ENCODE measurements at regions not wholly inside any gene's neighbourhood (a gene's known extent, or its start where the extent isn't known, plus 50 kb on each side); places are given as distances from the start of the nearest gene placed in this dataset.

DNA sequence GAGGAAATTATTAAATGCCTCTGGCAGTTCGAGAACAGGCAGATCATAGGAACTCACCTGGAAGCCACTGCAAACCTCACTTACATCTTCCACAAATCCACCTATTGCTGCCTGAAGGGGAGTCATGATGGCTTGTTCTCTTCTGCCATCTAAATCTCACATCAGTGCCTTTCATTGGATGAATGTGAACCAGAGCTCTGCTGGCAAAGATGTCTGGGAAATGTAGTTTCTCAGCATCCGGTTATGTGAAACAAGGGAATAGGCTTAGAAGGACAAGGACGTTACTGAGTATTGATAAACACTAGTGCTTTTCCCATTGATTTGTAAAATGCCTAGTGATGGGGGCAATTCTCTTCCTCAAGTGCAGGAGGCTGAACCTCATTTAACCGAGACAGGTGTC lies 483.3 kb downstream of the ARHGEF28 start:
- Mint-ChIP-seq H3K4me3 (no peak overlapping the region), H3K4me1 (peaks cover 14% of the 10 kb centered on the region), H3K36me3 (ENCODE audit: low read depth) (no peaks in the 10 kb centered on the region), H3K27ac (no peak overlapping the region), H3K9me3 (no peaks in the 10 kb centered on the region), H3K27me3 (ENCODE audit: low read depth, poor library complexity) (peaks cover under 1% of the 10 kb centered on the region)
- TF ChIP-seq, protein P1, sequence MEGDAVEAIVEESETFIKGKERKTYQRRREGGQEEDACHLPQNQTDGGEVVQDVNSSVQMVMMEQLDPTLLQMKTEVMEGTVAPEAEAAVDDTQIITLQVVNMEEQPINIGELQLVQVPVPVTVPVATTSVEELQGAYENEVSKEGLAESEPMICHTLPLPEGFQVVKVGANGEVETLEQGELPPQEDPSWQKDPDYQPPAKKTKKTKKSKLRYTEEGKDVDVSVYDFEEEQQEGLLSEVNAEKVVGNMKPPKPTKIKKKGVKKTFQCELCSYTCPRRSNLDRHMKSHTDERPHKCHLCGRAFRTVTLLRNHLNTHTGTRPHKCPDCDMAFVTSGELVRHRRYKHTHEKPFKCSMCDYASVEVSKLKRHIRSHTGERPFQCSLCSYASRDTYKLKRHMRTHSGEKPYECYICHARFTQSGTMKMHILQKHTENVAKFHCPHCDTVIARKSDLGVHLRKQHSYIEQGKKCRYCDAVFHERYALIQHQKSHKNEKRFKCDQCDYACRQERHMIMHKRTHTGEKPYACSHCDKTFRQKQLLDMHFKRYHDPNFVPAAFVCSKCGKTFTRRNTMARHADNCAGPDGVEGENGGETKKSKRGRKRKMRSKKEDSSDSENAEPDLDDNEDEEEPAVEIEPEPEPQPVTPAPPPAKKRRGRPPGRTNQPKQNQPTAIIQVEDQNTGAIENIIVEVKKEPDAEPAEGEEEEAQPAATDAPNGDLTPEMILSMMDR (IDR thresholded peaks at IDR 0.05), result no peak
- no peak for DNase-seq

- peaks cover 5% of the 10 kb centered on the region for H3K27me3 Mint-ChIP-seq (ENCODE audit: low read depth, poor library complexity)
- H3K27ac Mint-ChIP-seq, result no peak overlapping the region
- no peaks in the 10 kb centered on the region for H3K9me3 Mint-ChIP-seq
- no peaks in the 10 kb centered on the region for H3K36me3 Mint-ChIP-seq (ENCODE audit: low read depth)
- peaks cover 16% of the 10 kb centered on the region for H3K4me1 Mint-ChIP-seq
- no peak for DNase-seq
- TF ChIP-seq, protein P1 (IDR thresholded peaks at IDR 0.05), result no peak
- no peak overlapping the region for H3K4me3 Mint-ChIP-seq
These were observed 481.9 kb downstream of the ARHGEF28 start for GRCh38 chr5:74107899-74108298.

- no peak overlapping the region for H3K4me3 Mint-ChIP-seq
- peak overlapping the region; percentile 65 for H3K27ac Mint-ChIP-seq
- no peak for DNase-seq
- peaks cover 5% of the 10 kb centered on the region for H3K27me3 Mint-ChIP-seq (ENCODE audit: low read depth, poor library complexity)
- H3K4me1 Mint-ChIP-seq, result peaks cover 11% of the 10 kb centered on the region
- TF ChIP-seq, protein P1 (IDR thresholded peaks at IDR 0.05), result no peak
- no peaks in the 10 kb centered on the region for H3K9me3 Mint-ChIP-seq
- no peaks in the 10 kb centered on the region for H3K36me3 Mint-ChIP-seq (ENCODE audit: low read depth)
These were observed 479.3 kb downstream of the ARHGEF28 start for GRCh38 chr5:74105126-74105780.

- peaks cover 5% of the 10 kb centered on the region for H3K27me3 Mint-ChIP-seq (ENCODE audit: low read depth, poor library complexity)
- H3K9me3 Mint-ChIP-seq, result peaks cover 13% of the 10 kb centered on the region
- TF ChIP-seq, protein P1 (IDR thresholded peaks at IDR 0.05), result no peak
- no peak for DNase-seq
- peaks cover 11% of the 10 kb centered on the region for H3K4me1 Mint-ChIP-seq
- H3K4me3 Mint-ChIP-seq, result no peak overlapping the region
- H3K36me3 Mint-ChIP-seq (ENCODE audit: low read depth), result no peaks in the 10 kb centered on the region
- H3K27ac Mint-ChIP-seq, result no peak overlapping the region
These were observed 477.4 kb downstream of the ARHGEF28 start for GRCh38 chr5:74103131-74104023.

DNA sequence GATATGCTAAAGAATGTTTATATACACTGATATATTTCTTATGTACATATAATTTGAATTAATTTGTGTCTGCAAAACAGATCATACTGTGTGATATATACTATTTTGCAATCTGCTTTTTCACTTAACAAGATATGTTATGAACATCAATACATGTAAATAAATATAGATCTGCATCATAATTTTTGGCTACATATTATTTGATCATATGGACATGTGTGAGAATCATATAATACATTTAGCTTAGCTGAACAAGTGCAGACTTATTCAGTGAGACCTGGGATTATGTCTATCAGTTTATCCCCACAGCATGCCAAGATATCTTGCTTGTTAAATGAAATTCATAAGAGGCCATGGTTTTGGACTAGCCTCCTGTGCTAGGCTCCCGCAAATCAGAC lies 474.3 kb downstream of the ARHGEF28 start:
- no peak overlapping the region for H3K4me3 Mint-ChIP-seq
- TF ChIP-seq, protein P1 (IDR thresholded peaks at IDR 0.05), result no peak
- peaks cover 14% of the 10 kb centered on the region for H3K9me3 Mint-ChIP-seq
- no peaks in the 10 kb centered on the region for H3K36me3 Mint-ChIP-seq (ENCODE audit: low read depth)
- H3K4me1 Mint-ChIP-seq, result peaks cover 10% of the 10 kb centered on the region
- H3K27ac Mint-ChIP-seq, result no peak overlapping the region
- H3K27me3 Mint-ChIP-seq (ENCODE audit: low read depth, poor library complexity), result peaks cover 5% of the 10 kb centered on the region
- no peak for DNase-seq
